Neural crest cell (in vitro differentiated cells): ENCODE measurements at regions not wholly inside any gene's neighbourhood (a gene's known extent, or its start where the extent isn't known, plus 50 kb on each side); places are given as distances from the start of the nearest gene placed in this dataset.

Source experiments
- DNase-seq: peaks from one replicate; pipeline ENCODE4 v3.0.0; 2021; ENCODE audit warnings: low read depth, mixed read lengths, low spot score
- H3K27ac Mint-ChIP-seq: one replicate; pipeline ENCODE4 v1.8.0; 2021; ENCODE audit warnings: mild to moderate bottlenecking, mixed read lengths; ENCODE audit not compliant: unreplicated experiment
- H3K27me3 Mint-ChIP-seq: 2 replicates; pipeline ENCODE4 v1.8.0; 2021; ENCODE audit warnings: low read depth, mild to moderate bottlenecking, mixed read lengths
- H3K36me3 Mint-ChIP-seq: 2 replicates; pipeline ENCODE4 v1.8.0; 2021; ENCODE audit warnings: low read depth, mild to moderate bottlenecking, mixed read lengths
- H3K4me1 Mint-ChIP-seq: 2 replicates; pipeline ENCODE4 v1.8.0; 2021; ENCODE audit warnings: mixed read lengths
- H3K4me3 Mint-ChIP-seq: one replicate; pipeline ENCODE4 v1.8.0; 2021; ENCODE audit warnings: mild to moderate bottlenecking, mixed read lengths
- H3K9me3 Mint-ChIP-seq: 2 replicates; pipeline ENCODE4 v1.8.0; 2021; ENCODE audit warnings: mixed read lengths
- TF ChIP-seq, protein P1 (sequence below): fragments of 200-600 bp; sonication (generic); conservative IDR thresholded peaks from 2 replicates; pipeline ENCODE4 v1.5.0; 2021; ENCODE audit warnings: antibody characterized with exemption, mild to moderate bottlenecking

DNA sequence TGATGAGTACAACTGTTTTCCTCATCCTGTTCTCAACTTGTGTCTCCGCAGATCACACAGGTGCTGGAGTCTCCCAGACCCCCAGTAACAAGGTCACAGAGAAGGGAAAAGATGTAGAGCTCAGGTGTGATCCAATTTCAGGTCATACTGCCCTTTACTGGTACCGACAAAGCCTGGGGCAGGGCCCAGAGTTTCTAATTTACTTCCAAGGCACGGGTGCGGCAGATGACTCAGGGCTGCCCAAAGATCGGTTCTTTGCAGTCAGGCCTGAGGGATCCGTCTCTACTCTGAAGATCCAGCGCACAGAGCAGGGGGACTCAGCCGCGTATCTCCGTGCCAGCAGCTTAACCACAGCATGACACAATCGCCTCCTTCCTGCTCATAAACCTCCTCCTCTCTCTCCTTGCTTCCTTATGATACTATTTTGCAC, 126.7 kb upstream of the PRSS58 start:
- Mint-ChIP-seq H3K36me3 (no peaks in the 10 kb centered on the region), H3K4me1 (peaks cover 6% of the 10 kb centered on the region), H3K27ac (no peak overlapping the region), H3K27me3 (no peaks in the 10 kb centered on the region), H3K4me3 (no peak overlapping the region), H3K9me3 (peaks cover 4% of the 10 kb centered on the region)
- TF ChIP-seq, protein P1, sequence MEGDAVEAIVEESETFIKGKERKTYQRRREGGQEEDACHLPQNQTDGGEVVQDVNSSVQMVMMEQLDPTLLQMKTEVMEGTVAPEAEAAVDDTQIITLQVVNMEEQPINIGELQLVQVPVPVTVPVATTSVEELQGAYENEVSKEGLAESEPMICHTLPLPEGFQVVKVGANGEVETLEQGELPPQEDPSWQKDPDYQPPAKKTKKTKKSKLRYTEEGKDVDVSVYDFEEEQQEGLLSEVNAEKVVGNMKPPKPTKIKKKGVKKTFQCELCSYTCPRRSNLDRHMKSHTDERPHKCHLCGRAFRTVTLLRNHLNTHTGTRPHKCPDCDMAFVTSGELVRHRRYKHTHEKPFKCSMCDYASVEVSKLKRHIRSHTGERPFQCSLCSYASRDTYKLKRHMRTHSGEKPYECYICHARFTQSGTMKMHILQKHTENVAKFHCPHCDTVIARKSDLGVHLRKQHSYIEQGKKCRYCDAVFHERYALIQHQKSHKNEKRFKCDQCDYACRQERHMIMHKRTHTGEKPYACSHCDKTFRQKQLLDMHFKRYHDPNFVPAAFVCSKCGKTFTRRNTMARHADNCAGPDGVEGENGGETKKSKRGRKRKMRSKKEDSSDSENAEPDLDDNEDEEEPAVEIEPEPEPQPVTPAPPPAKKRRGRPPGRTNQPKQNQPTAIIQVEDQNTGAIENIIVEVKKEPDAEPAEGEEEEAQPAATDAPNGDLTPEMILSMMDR: no peak
- no peak for DNase-seq

DNA sequence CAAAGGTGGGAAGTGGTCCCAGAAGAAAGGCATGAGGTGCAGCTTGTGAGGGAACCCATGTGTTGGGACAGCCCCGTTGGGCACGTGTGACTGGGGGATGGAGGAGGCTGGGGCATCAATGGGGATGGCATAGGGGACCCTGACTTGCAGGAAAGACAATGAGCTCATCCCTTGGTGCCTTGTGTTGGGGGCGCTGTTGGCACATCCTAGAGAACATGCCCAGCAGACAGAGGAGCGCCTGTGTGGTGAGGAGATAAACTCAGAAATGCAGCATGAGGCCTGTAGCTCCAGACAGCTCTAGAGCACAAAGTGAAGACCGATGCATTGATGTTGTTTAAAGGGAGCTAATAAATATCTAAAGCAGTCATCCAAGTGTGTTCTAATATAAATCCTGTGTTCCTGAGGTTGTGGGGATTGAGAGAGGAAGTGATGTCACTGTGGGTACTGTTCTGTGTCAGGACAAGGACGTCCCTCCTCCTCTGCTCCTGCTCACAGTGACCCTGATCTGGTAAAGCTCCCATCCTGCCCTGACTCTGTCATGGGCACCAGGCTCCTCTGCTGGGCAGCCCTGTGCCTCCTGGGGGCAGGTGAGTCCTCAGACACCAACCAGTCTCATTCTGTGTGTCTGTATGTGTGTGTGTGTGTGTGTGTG, 126.1 kb upstream of the PRSS58 start:
- DNase-seq: no peak
- H3K27ac Mint-ChIP-seq: no peak overlapping the region
- H3K4me3 Mint-ChIP-seq: no peak overlapping the region
- H3K4me1 Mint-ChIP-seq: peaks cover 6% of the 10 kb centered on the region
- no peaks in the 10 kb centered on the region for H3K27me3 Mint-ChIP-seq
- TF ChIP-seq, protein P1: no peak
- H3K36me3 Mint-ChIP-seq: no peaks in the 10 kb centered on the region
- peaks cover 4% of the 10 kb centered on the region for H3K9me3 Mint-ChIP-seq

DNA sequence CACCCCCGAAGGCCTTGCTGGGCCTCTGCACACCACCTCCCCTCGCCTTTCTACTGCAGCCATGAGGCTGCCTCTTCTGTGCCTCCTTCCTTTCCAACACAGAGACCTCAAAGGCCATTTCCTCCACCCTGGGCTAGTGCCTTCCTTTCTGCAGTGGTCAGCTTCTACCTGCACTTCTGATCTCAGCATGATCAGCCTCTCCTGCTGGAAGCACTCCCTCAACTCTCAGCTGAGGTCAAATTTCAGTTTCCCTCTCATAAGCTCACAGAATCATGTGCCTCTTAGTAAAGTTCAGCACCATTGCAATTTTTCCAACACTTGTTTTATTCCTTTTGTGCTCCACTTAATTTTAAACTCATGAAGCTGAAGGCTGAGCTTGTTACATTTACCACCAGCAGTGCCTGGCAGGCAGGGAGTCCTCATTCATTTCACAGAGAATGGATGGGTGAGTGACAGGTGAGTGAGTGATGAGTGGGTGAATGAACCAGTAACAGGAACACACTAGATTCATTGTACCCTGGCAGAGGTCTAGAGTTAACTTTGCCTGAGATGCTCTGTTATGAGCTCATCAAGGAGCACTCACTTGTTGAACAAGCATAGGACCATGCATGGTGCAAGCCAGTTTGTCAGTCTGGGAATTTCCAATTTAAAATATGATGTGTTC, 124.0 kb upstream of the PRSS58 start:
- no peak overlapping the region for H3K27ac Mint-ChIP-seq
- no peak for DNase-seq
- TF ChIP-seq, protein P1: no peak
- no peaks in the 10 kb centered on the region for H3K27me3 Mint-ChIP-seq
- no peak overlapping the region for H3K4me3 Mint-ChIP-seq
- peaks cover 4% of the 10 kb centered on the region for H3K9me3 Mint-ChIP-seq
- no peaks in the 10 kb centered on the region for H3K36me3 Mint-ChIP-seq
- peaks cover 6% of the 10 kb centered on the region for H3K4me1 Mint-ChIP-seq

DNA sequence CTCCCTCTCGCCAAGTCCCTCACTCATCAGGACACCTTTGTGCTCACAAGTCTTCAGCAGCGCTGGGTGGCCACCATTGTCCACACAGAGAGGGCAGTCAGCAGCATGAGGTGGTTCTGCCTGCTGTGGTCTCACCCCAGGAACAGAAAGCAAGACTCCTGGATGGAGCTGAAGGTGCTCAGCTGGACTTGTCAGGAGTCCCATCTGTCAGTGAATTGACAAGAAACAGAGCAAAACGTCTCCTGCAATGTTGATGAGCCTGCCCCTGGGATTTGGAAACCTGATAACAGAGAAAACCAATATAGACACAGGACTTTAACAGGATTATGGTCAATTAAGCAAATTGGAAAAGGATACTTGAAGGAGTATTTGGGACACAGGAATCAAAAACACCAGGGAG, 122.2 kb upstream of the PRSS58 start:
- no peak for DNase-seq
- Mint-ChIP-seq H3K4me1 (peaks cover 6% of the 10 kb centered on the region), H3K9me3 (no peaks in the 10 kb centered on the region), H3K27ac (no peak overlapping the region), H3K4me3 (no peak overlapping the region), H3K36me3 (no peaks in the 10 kb centered on the region), H3K27me3 (no peaks in the 10 kb centered on the region)
- TF ChIP-seq, protein P1: no peak

DNA sequence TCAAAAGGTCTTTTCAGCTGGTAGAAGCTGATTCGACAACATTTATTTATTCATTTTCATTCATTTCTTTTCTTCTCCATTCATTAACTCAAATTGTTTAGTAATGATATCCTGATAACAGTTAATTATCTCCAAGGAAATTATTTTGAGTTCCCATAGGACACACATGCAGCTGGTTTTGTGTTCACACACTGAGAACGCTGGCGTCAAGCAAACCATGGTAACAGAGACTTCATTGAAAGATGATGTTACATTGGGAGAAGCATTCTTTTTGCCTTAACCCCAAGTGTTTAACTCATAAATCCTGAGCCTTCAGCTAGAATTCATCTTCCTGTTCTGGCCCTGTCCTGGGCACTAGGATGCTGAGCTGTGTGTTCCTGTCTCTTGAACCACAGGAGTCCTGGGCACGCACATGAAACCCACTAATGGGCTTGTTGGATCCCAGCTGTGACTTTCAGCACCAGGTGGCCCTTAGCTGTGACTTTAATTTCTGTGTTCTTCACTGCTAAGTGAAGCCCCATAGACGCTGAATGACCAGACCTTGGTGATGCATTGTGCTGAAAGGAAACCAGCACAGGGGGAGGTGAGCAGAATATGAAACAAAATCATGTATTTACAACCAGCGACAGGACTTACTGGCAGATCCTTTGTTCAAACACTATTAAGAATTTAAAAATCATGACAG, 121.5 kb upstream of the PRSS58 start:
- Mint-ChIP-seq H3K36me3 (no peaks in the 10 kb centered on the region), H3K4me3 (no peak overlapping the region), H3K27me3 (no peaks in the 10 kb centered on the region), H3K27ac (no peak overlapping the region), H3K4me1 (peaks cover 6% of the 10 kb centered on the region), H3K9me3 (no peaks in the 10 kb centered on the region)
- DNase-seq: no peak
- TF ChIP-seq, protein P1: no peak
